Large intestine (tissue), 3 donors: ENCODE measurements at regions not wholly inside any gene's neighbourhood (a gene's known extent, or its start where the extent isn't known, plus 50 kb on each side); places are given as distances from the start of the nearest gene placed in this dataset.
"Not testable (repeated sequence)": the region's sequence is repeated elsewhere in the genome, so short reads cannot be mapped to it uniquely, and the experiment has no call there.

Experiments
- DNase-seq, 2 donors: peaks; one replicate each; pipeline versions ENCODE4 v3.0.0 to v3.0.0-alpha.2; 2013
- H3K27ac ChIP-seq: one replicate; pipeline ENCODE4 v1.5.1; 2013; ENCODE audit warnings: low read length
- H3K27me3 ChIP-seq: 2 replicates; pipeline ENCODE4 v1.6.1; 2013; ENCODE audit warnings: low read length; ENCODE audit not compliant: control insufficient read depth, insufficient read depth
- H3K36me3 ChIP-seq: 2 replicates; pipeline ENCODE4 v1.6.1; 2013; ENCODE audit warnings: low read length; ENCODE audit not compliant: control insufficient read depth, insufficient read depth
- H3K4me1 ChIP-seq: one replicate; pipeline ENCODE4 v1.6.1; 2013; ENCODE audit warnings: low read length; ENCODE audit not compliant: control insufficient read depth, insufficient read depth
- H3K4me3 ChIP-seq: one replicate; pipeline ENCODE4 v1.5.1; 2013; ENCODE audit warnings: low read length
- H3K9me3 ChIP-seq: one replicate; pipeline ENCODE4 v1.6.1; 2013; ENCODE audit warnings: mild to moderate bottlenecking, low read depth, low read length, moderate library complexity; ENCODE audit not compliant: control insufficient read depth
- WGBS: methylation state at CpG from one replicate; pipeline ENCODE4 v1.1.5; 2013; ENCODE audit warnings: low lambda C conversion rate; ENCODE audit not compliant: insufficient coverage; 5-methylcytosine and 5-hydroxymethylcytosine counted together

GRCh38 chr2:3107567-3107966, 270.1 kb downstream of the EIPR1 start:
- Histone ChIP-seq H3K27ac (no peak overlapping the region), H3K9me3 (no peaks in the 10 kb centered on the region), H3K36me3 (no peaks in the 10 kb centered on the region), H3K4me1 (no peaks in the 10 kb centered on the region), H3K4me3 (no peak overlapping the region), H3K27me3 (no peaks in the 10 kb centered on the region)
- DNase-seq = no peak
- WGBS = 100% methylated on average over 1 of the region's 14 CpGs

- Histone ChIP-seq H3K36me3 (no peaks in the 10 kb centered on the region), H3K4me1 (no peaks in the 10 kb centered on the region), H3K27me3 (no peaks in the 10 kb centered on the region), H3K4me3 (no peak overlapping the region), H3K27ac (no peak overlapping the region), H3K9me3 (no peaks in the 10 kb centered on the region)
- no peak for DNase-seq
- 88% methylated on average over 3 of the region's 17 CpGs for WGBS
Observed at GRCh38 chr2:3105814-3106569, 271.6 kb downstream of the EIPR1 start.

GRCh38 chr2:3104958-3105813, 272.4 kb downstream of the EIPR1 start:
- not testable (repeated sequence) for H3K27me3 ChIP-seq, H3K36me3 ChIP-seq, H3K27ac ChIP-seq, H3K4me1 ChIP-seq, DNase-seq, H3K9me3 ChIP-seq, H3K4me3 ChIP-seq
- no CpG with 5 or more reads among the region's 14 CpGs for WGBS

GRCh38 chr2:3104261-3104660, 273.4 kb downstream of the EIPR1 start:
- DNase-seq = no peak
- no peaks in the 10 kb centered on the region for H3K4me1 ChIP-seq

GRCh38 chr2:3102922-3103569, 274.6 kb downstream of the EIPR1 start:
- H3K9me3 ChIP-seq = no peaks in the 10 kb centered on the region
- no peak overlapping the region for H3K27ac ChIP-seq
- H3K36me3 ChIP-seq = no peaks in the 10 kb centered on the region
- no peaks in the 10 kb centered on the region for H3K4me1 ChIP-seq
- DNase-seq = no peak
- WGBS = no CpG with 5 or more reads among the region's 11 CpGs
- no peaks in the 10 kb centered on the region for H3K27me3 ChIP-seq
- H3K4me3 ChIP-seq = no peak overlapping the region

More at GRCh38 chr2:3104261-3104660, 273.4 kb downstream of the EIPR1 start:
- H3K27ac ChIP-seq = no peak overlapping the region
- H3K27me3 ChIP-seq = no peaks in the 10 kb centered on the region
- no CpG with 5 or more reads among the region's 11 CpGs for WGBS
- H3K9me3 ChIP-seq = no peaks in the 10 kb centered on the region
- no peaks in the 10 kb centered on the region for H3K36me3 ChIP-seq
- no peak overlapping the region for H3K4me3 ChIP-seq

GRCh38 chr2:3102081-3102921, 275.3 kb downstream of the EIPR1 start:
- WGBS = 88% methylated on average over 3 of the region's 30 CpGs
- Histone ChIP-seq H3K27me3 (no peaks in the 10 kb centered on the region), H3K4me3 (no peak overlapping the region), H3K4me1 (no peaks in the 10 kb centered on the region), H3K27ac (no peak overlapping the region), H3K36me3 (no peaks in the 10 kb centered on the region), H3K9me3 (no peaks in the 10 kb centered on the region)
- DNase-seq = no peak

- no peak for DNase-seq
- no peaks in the 10 kb centered on the region for H3K36me3 ChIP-seq
- H3K27ac ChIP-seq = no peak overlapping the region
- H3K27me3 ChIP-seq = no peaks in the 10 kb centered on the region
- 95% methylated on average over 4 of the region's 34 CpGs for WGBS
- H3K4me1 ChIP-seq = no peaks in the 10 kb centered on the region
- H3K4me3 ChIP-seq = no peak overlapping the region
- H3K9me3 ChIP-seq = no peaks in the 10 kb centered on the region
Observed at GRCh38 chr2:3101016-3101942, 276.3 kb downstream of the EIPR1 start.

GRCh38 chr2:3100386-3100785, 277.2 kb downstream of the EIPR1 start:
- DNase-seq = no peak
- WGBS = no CpG with 5 or more reads among the region's 8 CpGs

GRCh38 chr2:3099860-3100234, 277.8 kb downstream of the EIPR1 start:
- H3K4me1 ChIP-seq = no peaks in the 10 kb centered on the region
- no peak overlapping the region for H3K4me3 ChIP-seq
- no peaks in the 10 kb centered on the region for H3K27me3 ChIP-seq
- no peaks in the 10 kb centered on the region for H3K9me3 ChIP-seq
- WGBS = no CpG with 5 or more reads among the region's 12 CpGs
- DNase-seq = no peak
- no peaks in the 10 kb centered on the region for H3K36me3 ChIP-seq
- H3K27ac ChIP-seq = no peak overlapping the region

More at GRCh38 chr2:3100386-3100785, 277.2 kb downstream of the EIPR1 start:
- H3K4me1 ChIP-seq = no peaks in the 10 kb centered on the region
- no peaks in the 10 kb centered on the region for H3K27me3 ChIP-seq
- no peaks in the 10 kb centered on the region for H3K36me3 ChIP-seq
- H3K27ac ChIP-seq = no peak overlapping the region
- H3K4me3 ChIP-seq = no peak overlapping the region
- H3K9me3 ChIP-seq = no peaks in the 10 kb centered on the region
